ENCODE measurements at regions not wholly inside any gene's neighbourhood (a gene's known extent, or its start where the extent isn't known, plus 50 kb on each side); places are given as distances from the start of the nearest gene placed in this dataset.

DNA sequence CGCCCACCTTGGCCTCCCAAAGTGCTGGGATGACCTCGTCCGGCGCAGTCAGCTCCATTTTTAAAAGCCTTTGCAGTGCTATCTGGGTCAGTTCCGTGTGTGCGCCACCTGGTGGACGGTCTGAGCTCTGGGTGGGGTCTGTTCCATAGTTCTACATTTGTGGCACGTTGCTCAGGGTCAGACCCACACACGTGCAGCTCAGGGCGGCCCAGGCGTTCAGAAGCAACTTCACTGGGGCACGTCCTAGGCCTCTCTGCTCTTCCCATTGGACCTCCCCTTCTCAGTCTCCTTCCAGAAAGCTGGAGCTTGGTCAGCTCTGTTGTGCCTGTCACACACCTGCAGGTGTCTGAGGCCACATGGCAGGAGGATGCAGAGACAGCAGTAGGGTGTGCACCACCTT is 137.9 kb downstream of the DNAJB6 start:
- ChIA-PET CTCF (ENCODE audit: partially characterized antibody) (interaction anchor here (0.5 to 2.2 kb wide), 50 partner anchors 8 to 880 kb away, joined by 3 to 26 read pairs (median 4); no protein-coding TSS in a partner anchor), POLR2A (ENCODE audit: partially characterized antibody) (interaction anchor here (0.7 kb wide), 1 partner anchor 48 kb away, joined by 3 read pairs; no protein-coding TSS in a partner anchor)
- Histone ChIP-seq H2BK12ac (ENCODE audit: low read depth, low read length) (no peak overlapping the region; the same call in 1 of the 2 replicates), H2AFZ (ENCODE audit: low read length) (no peak overlapping the region), H3K27ac (ENCODE audit: low read depth, low read length) (no peak overlapping the region), H3K23me2 (ENCODE audit: low read depth, low read length) (no peaks in the 10 kb centered on the region), H2BK15ac (ENCODE audit: low read length) (no peak overlapping the region), H2AK5ac (ENCODE audit: low read depth, low read length) (no peak overlapping the region), H2BK5ac (ENCODE audit: low read depth, low read length) (no peak overlapping the region), H3K18ac (ENCODE audit: extremely low read depth, low read length) (no peak overlapping the region), H3K4me3 (ENCODE audit: extremely low read depth in 1 of 4, insufficient read depth in 2 of 4, low read depth in 3 of 4, low read length in 4 of 4) (no peak overlapping the region), H4K5ac (ENCODE audit: insufficient read length, low read depth, low read length) (no peak overlapping the region), H3K4me1 (replicated peaks in 1 of 4; ENCODE audit: control insufficient read depth in 3 of 4, insufficient read depth in 4 of 4, low read length in 3 of 4) (0 out of 7 replicates have a peak, but pooled peaks cover 0 to 3% (median 0%) of the 10 kb centered on the region in 4 experiments), H2BK20ac (ENCODE audit: low read length) (no peak overlapping the region), H3K4ac (replicated peaks; ENCODE audit: insufficient read length, low read depth, low read length) (no peak overlapping the region), H4K8ac (ENCODE audit: extremely low read depth, insufficient read depth, low read length) (no peak overlapping the region), H3K4me2 (ENCODE audit: insufficient read depth in 1 of 2, low read depth in 2 of 2, low read length in 2 of 2) (no peak overlapping the region), H2BK120ac (replicated peaks; ENCODE audit: low read depth, low read length) (no peak overlapping the region), H4K20me1 (replicated peaks in 1 of 2; ENCODE audit: control insufficient read depth in 1 of 2, insufficient read depth in 2 of 2, low read length in 2 of 2) (no peaks in the 10 kb centered on the region), H4K91ac (replicated peaks; ENCODE audit: insufficient read length, low read length) (no peak overlapping the region), H3K79me2 (ENCODE audit: control insufficient read depth in 1 of 2, insufficient read depth in 2 of 2, low read length in 2 of 2) (no peaks in the 10 kb centered on the region), H3K9me3 (ENCODE audit: insufficient read depth in 2 of 2, low read depth in 1 of 2, low read length in 1 of 2) (peaks cover 7 to 14% of the 10 kb centered on the region in 2 experiments; a peak in 3 of 4 replicates), H3K14ac (ENCODE audit: insufficient read length) (no peak overlapping the region), H3K27me3 (replicated peaks in 1 of 4; ENCODE audit: control insufficient read depth in 3 of 4, extremely low read depth in 1 of 4, insufficient read depth in 3 of 4, low read length in 3 of 4) (no peaks in the 10 kb centered on the region; a peak in 1 of 7 replicates), H3K23ac (ENCODE audit: insufficient read length) (no peak overlapping the region), H3K36me3 (ENCODE audit: control insufficient read depth in 2 of 4, insufficient read depth in 4 of 4, low read length in 3 of 4) (no peaks in the 10 kb centered on the region), H3K79me1 (ENCODE audit: low read depth, low read length) (no peaks in the 10 kb centered on the region), H3K9ac (replicated peaks in 1 of 4; ENCODE audit: extremely low read depth in 1 of 4, low read depth in 3 of 4, low read length in 3 of 4) (no peak overlapping the region; a peak in 1 of 7 replicates), H3K56ac (replicated peaks; ENCODE audit: insufficient read length, low read depth, low read length) (no peak overlapping the region)
- 39% methylated on average over 12 of the region's 12 CpGs; no CpG with 5 or more reads in 1 of the 2 experiments for WGBS, 2 experiments (ENCODE audit: extremely low coverage in 1 of 2, insufficient coverage in 1 of 2, insufficient read length in 1 of 2, insufficient replicate concordance in 2 of 2, low coverage in 1 of 2, low lambda C conversion rate in 2 of 2, missing lambda C conversion rate in 1 of 2)
- DNase-seq (ENCODE audit: low read depth in 1 of 2, low spot score in 2 of 2) (peak; percentile 46 to 88), FAIRE-seq (no peak)
- peak; percentile 33; the same call in 1 of the 2 replicates for TF ChIP-seq YY1 (IDR thresholded peaks at IDR 0.05; ENCODE audit: low read depth, low read length)
- no peak for TF ChIP-seq ASH2L (IDR thresholded peaks at IDR 0.05; ENCODE audit: low read length)
- TF ChIP-seq, protein P1, sequence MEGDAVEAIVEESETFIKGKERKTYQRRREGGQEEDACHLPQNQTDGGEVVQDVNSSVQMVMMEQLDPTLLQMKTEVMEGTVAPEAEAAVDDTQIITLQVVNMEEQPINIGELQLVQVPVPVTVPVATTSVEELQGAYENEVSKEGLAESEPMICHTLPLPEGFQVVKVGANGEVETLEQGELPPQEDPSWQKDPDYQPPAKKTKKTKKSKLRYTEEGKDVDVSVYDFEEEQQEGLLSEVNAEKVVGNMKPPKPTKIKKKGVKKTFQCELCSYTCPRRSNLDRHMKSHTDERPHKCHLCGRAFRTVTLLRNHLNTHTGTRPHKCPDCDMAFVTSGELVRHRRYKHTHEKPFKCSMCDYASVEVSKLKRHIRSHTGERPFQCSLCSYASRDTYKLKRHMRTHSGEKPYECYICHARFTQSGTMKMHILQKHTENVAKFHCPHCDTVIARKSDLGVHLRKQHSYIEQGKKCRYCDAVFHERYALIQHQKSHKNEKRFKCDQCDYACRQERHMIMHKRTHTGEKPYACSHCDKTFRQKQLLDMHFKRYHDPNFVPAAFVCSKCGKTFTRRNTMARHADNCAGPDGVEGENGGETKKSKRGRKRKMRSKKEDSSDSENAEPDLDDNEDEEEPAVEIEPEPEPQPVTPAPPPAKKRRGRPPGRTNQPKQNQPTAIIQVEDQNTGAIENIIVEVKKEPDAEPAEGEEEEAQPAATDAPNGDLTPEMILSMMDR (IDR thresholded peaks at IDR 0.05; ENCODE audit: control extremely low read depth in 1 of 3, insufficient read depth in 1 of 3, low read depth in 1 of 3, low read length in 3 of 3), result peak; percentile 69 to 84 (median 78)
- TF ChIP-seq, protein P2, sequence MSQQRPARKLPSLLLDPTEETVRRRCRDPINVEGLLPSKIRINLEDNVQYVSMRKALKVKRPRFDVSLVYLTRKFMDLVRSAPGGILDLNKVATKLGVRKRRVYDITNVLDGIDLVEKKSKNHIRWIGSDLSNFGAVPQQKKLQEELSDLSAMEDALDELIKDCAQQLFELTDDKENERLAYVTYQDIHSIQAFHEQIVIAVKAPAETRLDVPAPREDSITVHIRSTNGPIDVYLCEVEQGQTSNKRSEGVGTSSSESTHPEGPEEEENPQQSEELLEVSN (IDR thresholded peaks at IDR 0.05), result peak; percentile 44; the same call in 1 of the 2 replicates
- TF ChIP-seq RAD21 (IDR thresholded peaks at IDR 0.05 in 1 of 2, conservative IDR thresholded peaks at IDR 0.05 in 1 of 2; ENCODE audit: low read depth in 2 of 2, low read length in 2 of 2), result peak; percentile 51 to 64
- TF ChIP-seq TBP (IDR thresholded peaks at IDR 0.05; ENCODE audit: low read depth, low read length), result no peak
- TF ChIP-seq CHD1 (IDR thresholded peaks at IDR 0.05; ENCODE audit: low read depth, low read length), result no peak
- TF ChIP-seq, protein P3, sequence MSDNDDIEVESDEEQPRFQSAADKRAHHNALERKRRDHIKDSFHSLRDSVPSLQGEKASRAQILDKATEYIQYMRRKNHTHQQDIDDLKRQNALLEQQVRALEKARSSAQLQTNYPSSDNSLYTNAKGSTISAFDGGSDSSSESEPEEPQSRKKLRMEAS (IDR thresholded peaks at IDR 0.05), result peak; percentile 64
